HG03378 (cell line): ENCODE measurements at regions not wholly inside any gene's neighbourhood (a gene's known extent, or its start where the extent isn't known, plus 50 kb on each side); places are given as distances from the start of the nearest gene placed in this dataset.

Experiments used
- ATAC-seq: cut with Tn5 transposase; IDR thresholded peaks from one replicate; pipeline ENCODE4 v1.9.1; 2021; ENCODE audit warnings: mild to moderate bottlenecking, moderate library complexity; ENCODE audit not compliant: unreplicated experiment

DNA sequence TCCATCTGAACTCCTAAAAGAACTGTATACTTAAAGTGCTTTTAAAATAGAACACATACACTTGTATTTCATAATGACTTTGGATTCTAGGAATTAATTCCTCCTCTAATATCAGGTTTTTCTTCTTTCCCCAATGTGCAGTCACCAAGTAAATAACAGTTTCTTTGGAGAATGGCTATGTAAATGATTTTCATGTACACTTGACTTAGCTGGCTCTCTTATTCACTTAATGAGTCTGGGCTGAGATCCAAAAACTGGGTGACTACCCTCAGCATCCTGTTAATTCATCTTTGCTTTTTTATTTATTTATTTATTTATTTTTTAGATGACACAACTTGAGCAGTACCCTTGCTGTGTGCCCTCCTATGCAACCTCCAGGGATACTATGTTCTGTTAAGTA, 1003.7 kb downstream of the SLITRK1 start:
- no peak for ATAC-seq

DNA sequence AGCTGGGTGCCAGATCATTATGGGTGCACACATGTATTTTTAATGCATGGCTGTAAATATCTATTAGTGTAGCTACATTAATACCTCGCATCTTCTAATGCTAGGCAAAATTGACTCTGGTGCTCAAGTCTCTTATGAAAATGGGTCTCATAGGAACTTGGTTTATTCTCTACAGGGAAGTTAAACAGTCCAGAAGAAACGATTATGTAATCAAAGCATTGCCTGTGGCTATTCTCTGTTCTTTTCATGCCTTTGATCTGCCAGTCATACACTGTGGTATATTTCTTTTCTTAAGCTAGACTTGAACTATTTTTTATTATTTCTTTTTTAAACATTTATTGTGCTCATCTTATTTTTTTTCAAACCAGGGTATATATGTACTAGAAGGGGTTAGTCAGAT, 1015.0 kb downstream of the SLITRK1 start:
- no peak for ATAC-seq

DNA sequence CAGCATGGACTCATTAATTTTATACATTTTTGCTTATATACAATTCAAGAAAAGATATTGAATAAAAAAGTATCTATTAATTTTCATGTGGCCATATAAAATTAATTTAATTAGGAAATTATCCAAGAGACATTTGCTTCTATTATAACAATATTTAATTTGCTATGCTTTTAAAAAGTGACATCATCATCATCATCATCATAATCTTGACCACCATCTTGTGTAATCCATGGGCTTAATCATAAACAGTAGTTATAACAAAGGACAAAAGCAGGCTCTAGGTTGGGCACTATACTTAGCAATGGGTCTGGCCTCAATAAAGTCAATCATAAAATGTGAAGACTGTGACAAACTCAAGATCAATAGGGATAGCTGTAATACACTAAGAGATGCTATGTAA, 1031.6 kb downstream of the SLITRK1 start:
- ATAC-seq, result no peak

DNA sequence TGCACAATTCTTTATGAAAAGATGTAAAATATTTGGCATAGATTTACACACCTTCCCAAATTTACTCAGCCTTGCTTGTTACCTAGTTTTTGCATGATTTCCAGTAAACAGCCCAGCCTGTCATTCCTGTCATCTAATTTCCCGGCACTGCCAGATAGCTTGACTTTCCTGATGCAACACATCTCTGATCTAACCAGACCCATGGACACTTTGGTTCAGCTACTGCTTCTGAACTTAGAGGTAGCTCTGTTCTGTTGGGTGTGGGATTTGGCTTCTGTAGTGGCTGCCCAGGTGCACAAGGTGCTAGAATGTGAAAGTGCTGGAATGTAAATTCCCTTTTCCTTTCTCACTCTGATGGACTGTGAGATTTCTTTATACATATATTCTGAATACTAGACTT, 1033.5 kb downstream of the SLITRK1 start:
- no peak for ATAC-seq

DNA sequence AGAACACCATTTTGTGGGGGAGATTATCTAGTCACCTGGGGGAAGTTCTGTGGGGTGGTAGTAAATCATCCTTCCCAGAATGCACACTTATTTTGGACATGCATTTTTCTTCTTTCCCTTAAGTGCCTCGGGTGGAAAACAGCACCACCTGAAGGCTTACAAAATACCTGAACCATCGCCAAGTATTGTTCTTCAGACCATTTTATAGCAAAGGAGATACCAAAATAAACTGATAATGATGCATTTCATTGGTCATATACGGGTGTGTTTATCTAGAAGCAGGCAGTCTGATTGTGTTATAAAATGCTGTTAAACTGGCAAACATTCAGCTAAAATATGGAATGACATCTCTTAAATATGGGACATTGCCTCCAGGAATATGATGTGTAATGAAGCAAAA, 1034.7 kb downstream of the SLITRK1 start:
- no peak for ATAC-seq

DNA sequence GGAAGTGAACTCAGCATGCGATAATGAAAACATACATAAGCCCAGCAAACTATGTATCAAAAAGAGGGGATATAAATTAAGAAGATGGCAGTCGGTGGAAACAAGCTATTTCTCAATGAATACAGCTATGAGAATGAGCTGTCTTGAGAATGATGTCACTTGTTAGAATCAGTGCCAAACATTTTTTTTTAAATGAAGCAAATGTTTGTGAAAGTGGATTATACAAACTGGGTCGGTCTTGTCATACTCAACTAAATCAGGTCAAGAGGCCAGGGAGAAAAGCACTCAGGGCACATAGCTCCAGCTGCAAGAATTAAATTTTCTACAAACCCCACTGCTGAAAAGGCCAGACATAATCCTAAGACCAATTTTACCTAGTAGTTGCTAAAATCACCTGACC, 1048.4 kb downstream of the SLITRK1 start:
- no peak for ATAC-seq

DNA sequence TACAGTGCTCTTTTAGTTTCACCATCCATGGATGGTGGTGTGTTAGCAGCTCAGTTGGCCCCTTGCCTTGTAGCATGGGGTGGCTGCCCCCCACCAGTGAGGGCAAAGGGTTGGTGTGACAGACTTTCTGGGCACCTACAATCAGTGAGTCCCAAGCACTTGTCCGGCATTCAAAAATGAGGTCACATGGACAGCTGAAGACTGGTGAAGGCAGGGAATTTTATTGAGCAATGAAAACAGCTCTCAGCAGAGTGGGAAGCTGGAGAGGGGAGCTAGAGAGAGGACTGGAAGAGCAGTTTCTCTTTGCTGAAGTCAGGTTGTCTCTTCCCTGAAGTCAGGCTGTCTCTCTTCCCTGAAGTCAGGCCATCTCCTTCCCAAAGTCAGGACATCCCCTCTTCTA, 1053.2 kb downstream of the SLITRK1 start:
- ATAC-seq, result no peak

DNA sequence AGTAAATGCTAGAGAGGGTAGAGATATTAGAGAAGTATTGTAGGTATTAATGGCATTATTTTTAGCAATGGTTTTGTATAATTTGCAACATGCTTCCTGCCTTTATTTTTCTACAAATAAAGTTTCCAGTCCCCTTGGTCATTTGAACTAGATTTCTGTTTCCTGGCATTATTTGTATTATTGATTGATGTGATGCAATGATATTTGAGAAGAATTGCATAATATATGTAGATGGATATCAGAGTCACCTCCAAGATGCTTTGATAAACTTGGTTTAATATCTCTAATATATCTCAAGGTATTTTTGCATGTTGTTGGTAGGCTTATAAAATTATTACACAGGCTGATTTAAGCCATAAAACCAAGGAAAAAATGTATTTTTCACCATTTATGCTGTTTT, 1054.5 kb downstream of the SLITRK1 start:
- ATAC-seq, result no peak

DNA sequence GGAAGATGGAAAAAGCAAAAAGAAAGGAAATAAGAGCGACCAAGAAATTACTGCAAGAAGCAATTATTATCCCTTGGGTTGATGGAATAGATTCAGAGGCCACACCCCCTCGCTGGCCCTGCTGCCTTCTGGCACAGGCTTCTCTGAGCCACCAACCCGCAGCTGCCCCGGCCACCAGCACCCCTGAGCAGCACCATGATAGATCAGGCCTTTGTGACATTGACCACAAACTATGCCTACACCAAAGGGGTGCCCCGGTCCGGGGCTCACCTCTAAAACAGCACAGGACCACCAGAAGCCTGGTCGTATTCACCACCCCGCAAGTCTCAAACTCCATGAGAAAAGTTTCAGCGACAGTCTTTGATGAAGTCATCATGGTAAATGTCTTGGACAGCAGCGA, 1059.3 kb downstream of the SLITRK1 start:
- ATAC-seq, result no peak

DNA sequence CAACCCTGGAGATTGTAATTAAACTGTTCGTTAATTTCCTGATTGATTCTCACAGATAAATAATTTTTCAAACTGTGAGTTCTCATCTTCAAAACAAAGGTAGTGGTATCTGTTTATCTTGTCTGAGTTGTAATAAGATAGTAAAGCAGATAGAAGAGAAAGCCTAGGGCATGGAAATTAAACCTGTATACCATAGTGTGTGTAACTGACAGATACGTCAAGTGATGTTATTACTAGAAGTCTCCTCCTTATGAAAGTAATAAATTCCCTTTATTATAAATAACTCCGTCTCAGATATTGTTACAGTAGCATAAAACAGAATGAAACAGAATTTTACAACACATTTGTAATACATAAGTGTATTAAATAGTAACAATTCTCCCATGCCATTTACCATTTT, 1065.1 kb downstream of the SLITRK1 start:
- ATAC-seq, result no peak

DNA sequence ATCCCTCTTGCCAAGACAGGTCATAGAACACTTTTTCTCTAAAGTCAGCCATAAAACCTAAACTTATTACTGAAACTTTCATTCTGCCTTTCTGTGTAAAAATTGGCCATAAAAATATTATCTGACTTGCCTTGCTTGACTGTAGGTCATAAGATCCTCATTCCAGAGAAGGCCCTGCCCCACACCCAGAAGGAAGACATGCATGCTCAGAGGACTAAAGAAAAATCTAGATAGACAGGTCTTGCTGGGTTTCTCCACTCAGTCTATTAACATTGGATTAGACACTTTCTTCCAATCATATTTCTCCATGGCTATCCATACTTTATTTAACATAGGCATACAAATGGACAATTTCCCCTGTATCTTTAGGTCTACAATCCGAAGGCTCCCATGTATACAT, 1066.5 kb downstream of the SLITRK1 start:
- no peak for ATAC-seq

DNA sequence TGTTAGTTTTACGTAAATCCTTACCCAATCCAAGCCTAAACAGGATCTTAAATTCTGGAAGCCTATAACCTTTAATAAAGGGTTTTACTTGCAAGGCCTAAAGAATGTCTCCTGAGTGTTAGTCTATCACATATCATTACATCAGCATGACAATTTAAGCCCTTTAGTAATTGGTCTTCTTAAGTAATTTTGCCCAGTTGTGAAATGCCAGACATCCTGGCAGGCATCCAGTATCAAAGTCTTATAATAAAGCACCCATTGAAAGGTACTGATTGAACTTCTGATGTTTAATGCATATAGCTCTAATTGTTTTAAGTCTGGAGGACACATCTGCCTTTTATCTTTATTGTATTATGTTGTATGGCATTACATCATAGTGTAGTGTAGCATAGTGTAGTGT, 1078.9 kb downstream of the SLITRK1 start:
- ATAC-seq, result no peak

DNA sequence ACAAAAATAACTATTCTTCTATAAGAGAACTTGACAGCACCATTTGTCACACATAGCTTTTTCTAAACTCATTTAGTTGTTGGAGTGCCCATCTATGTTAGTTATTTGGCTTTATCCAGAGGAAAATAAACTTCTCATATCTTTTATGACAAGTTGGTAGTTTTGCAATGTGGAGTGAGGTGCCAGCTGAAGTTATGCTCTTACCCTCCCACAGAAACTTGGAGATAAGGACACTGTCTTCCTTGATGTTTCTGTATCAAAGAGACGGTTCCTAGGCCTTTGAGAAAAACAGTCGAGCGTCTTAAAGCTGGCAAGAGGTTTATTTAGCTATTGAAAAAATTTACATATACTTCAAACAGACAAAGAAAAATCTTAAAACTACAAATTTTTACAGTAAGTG, 1079.7 kb downstream of the SLITRK1 start:
- ATAC-seq, result no peak

DNA sequence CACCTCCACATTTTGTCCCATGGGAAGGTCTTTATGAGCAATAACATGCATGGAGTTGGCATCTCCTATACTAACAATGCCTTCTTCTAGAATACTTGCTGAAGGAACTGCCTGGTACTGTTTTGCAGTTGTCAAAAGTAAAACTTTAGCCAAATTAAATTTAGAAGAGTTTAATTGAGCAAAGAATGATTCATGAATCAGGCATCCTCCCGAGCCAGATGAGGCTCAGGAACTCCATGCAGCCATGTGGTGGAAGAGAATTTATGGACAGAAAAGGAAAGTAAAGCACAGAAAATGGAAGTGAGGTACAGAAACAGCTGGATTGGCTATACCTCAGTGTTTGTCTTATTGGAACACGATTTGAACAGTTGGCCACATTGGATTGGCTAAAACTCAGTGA, 1081.9 kb downstream of the SLITRK1 start:
- no peak for ATAC-seq

DNA sequence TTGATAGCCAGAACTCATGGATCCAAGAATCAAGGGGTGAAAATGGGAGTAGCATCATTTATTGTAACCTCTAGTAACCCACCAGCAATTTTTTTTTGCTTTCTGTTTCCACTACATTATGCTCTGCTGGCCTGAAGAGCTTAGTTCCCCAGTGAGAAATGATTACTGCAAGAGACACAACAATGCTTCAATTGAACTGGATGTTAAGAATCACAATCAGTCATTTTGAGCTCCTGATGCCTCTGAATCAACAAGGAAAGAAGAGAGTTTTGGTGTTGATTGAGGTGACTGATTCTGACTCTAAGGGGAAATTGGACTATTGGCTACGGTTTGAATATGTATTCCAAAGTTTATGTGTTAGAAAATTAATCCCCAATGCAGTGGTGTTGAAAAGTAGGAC, 1084.4 kb downstream of the SLITRK1 start:
- ATAC-seq, result no peak

DNA sequence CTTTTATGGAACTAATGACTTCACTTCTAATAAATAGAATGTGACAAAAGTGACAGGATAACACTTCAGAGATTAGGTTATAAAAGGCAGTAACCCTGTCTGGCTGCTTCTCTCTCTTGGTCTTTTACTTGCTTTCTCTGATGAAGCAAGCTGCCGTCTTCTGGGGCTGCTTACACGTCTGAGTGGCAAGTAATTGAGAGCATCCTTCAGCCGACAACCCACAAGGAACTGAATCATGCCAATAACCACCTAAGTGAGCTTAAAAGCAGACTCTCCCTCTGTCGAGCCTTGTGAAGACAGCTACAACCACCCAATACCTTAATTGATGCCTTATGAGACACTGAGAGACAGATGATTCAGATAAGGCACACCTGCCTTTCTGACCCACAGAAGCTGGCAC, 1091.2 kb downstream of the SLITRK1 start:
- ATAC-seq, result no peak

DNA sequence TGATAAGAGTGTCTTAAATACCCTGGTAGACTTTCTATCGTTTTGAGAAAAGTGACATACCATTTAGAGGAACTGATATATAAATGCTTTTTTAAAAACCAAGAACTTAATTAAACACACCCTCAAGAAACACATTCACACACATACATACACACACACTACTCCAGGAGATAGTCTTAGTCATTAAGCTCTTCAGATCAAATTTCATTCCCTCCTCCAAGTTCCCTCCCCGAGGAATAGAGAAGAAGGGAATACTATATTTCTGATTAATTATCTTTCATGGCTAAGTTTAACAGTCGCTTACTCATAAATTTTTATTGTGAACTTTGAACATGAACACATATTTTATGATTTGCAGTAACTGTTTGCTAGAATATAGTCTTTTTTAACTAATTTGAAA, 1109.5 kb downstream of the SLITRK1 start:
- ATAC-seq, result no peak

DNA sequence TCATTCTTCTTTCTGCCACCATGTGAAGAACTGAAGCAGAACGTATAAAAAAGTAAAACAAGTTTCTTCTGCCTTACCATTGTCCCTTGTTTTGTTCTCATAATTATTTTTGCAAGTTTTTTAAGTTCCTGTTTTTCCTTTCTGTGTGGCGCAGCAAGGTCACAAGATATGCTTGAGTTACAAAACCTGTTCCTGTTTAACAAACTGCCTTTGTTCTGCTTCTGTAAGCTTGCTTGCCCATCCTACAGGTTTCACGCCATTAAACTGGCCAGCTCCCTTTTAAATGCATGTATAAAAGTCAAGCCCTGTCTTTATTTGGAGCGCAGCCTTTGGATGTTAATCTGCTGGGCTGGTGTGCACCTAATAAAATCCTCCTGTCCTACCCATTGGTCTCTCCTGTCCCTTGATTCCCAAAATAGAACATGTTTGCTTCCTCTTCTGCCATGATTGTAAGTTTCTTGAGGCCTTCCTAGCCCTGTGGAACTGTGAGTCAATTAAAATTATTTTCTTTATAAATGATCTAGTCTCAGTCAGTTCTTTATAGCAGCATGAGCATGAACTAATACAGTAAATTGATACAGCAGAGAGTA, 1115.4 kb downstream of the SLITRK1 start:
- no peak for ATAC-seq

DNA sequence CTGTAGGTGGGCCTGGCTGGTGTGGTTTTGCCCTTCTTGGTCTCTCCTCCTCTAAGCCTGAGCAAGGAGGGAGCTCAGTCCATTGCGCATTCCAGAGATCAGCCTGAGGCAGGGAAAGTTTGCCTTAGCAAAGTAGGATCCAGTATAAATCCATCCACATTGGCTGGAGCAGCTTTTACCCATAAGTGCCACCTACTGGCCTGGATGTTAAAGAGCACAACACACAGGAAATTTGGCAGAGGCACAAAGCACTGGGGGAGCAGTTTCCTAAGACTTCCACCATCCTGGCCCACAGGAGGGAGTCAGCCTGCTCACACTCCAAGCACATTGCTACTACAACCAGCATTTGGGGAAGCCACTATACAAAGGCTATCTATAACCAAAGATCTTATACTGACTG, 1124.2 kb downstream of the SLITRK1 start:
- ATAC-seq, result no peak

DNA sequence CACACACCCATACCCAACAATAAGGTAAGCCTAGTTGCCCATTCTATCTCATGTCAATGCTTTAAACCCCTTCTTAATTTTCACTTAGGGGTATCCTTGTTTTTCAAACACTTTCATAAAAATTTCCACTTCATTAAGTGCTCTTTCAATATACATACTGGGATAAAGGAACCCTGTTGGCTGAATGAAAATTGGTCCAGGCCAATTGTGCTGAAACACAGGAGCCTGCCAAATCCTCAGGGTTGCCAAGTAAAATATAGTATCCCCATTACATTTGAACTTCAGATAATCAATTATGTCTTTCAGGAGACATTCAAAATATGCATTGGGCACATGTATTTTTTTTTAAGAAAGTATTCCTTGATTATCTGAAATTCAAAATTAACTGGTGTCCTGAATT, 1131.1 kb downstream of the SLITRK1 start:
- ATAC-seq, result no peak

DNA sequence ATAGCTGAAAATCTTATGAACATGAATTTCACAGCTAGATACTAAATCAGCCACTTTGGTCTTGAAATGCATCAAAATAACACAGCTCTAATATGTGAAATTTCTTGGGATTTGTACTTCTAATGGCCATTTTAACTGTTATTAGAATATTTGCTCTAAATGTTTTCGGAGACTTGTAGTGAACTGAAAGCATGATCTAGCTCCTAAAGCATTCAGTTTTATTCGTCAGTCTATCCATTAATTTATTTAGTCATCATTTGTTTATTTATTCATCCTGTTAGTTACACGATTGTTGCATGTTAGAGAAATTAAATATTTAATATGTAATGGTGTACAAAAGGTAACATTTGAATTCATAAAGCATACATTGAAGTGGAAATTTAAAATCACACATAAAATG, 1132.7 kb downstream of the SLITRK1 start:
- no peak for ATAC-seq

DNA sequence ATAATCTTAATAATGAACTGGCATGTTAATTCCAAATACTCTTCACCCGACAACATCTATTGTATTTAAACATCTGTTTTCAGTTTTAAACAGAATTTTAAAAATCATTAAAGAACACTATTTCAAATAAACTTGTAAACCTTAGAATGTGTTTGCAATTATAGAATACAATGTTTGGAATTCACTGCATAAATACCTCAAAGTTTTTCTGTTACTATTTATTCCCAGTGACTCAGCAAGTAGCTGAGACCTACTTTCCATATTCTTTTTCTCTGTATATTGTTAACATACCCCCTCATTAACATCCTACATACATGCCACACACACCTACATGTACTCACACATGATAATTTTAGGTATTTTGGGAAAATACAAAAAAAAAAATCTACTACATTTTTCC, 1134.3 kb downstream of the SLITRK1 start:
- ATAC-seq, result no peak

DNA sequence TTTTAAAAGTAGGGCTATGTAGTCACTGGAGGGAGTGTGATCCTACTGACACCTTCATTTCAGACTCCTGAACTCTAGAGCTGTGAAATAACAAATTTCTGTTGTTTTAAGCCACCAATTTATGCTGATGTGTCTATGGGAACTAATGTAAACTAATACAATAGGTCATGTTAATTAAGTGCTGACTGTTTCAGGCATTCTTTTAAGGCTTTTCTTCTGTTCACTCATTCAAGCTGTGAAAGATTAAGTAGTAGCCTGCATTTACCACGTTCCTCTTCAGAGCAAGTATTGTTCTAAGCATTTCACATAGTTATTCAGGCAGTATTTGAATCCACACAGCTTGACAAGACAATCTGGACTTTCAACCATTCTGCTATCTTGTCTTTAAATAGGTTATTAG, 1135.0 kb downstream of the SLITRK1 start:
- no peak for ATAC-seq

DNA sequence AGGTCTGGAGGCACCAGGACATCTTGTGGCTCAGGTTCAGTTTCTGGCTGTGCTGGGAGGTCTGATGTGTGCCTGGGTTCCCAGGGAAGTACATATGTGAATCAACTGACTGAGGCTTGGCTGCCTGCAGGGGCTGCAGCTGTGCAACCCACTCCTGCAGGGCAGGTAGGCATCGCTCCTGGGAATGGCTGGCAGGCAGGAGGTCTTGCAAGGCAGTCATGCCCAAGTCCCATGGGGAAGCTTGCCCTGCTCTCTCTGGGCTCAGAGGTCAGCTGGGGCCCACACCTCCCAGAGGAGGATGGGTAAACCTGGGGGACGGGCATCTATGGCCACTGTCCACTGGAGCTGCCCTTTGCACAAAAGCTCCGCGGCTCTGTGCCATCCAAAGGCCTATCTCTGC, 1141.8 kb downstream of the SLITRK1 start:
- no peak for ATAC-seq
